ENCODE measurements at regions not wholly inside any gene's neighbourhood (a gene's known extent, or its start where the extent isn't known, plus 50 kb on each side); places are given as distances from the start of the nearest gene placed in this dataset.

- H3K79me1 ChIP-seq (ENCODE audit: low read depth in 1 of 2, low read length in 2 of 2): no peaks in the 10 kb centered on the region
- no peaks in the 10 kb centered on the region for H3K9me3 ChIP-seq (ENCODE audit: control insufficient read depth, insufficient read depth, low read length)
- peak overlapping the region; percentile 3; the same call in 1 of the 2 replicates for H3K18ac ChIP-seq (ENCODE audit: low read depth, low read length)
- H4K5ac ChIP-seq (ENCODE audit: low read depth, low read length): peak overlapping the region; percentile 42; the same call in 1 of the 2 replicates
- no peak overlapping the region for H3K27ac ChIP-seq (ENCODE audit: insufficient read depth, low read length)
- H3K9ac ChIP-seq (ENCODE audit: low read depth, low read length): peak overlapping the region; percentile 27; the same call in 1 of the 2 replicates
- no peaks in the 10 kb centered on the region for H3K9me1 ChIP-seq (ENCODE audit: insufficient read depth, low read length)
- peak overlapping the region; percentile 81 for H2AFZ ChIP-seq (replicated peaks; ENCODE audit: low read length, poor library complexity)
- dilution Hi-C loops (cut with HindIII; ENCODE audit: low sequenced_read_pairs, unreplicated experiment) (no loop called here), intact Hi-C loops (cut with micrococcal nuclease) (no loop called here), in situ Hi-C loops (cut with MboI; ENCODE audit: low sequenced_read_pairs) (no loop called here)
- ChIA-PET POLR2A (ENCODE audit: unreplicated experiment) (no interaction called here), CTCF (no interaction called here)
- H2BK15ac ChIP-seq (ENCODE audit: low read depth, low read length): no peak overlapping the region
- peak overlapping the region; percentile 31 for H3K4me3 ChIP-seq (ENCODE audit: insufficient read depth, low read depth, low read length)
- H3K56ac ChIP-seq (ENCODE audit: extremely low read depth, insufficient read depth, low read length): no peak overlapping the region
- H4K20me1 ChIP-seq (ENCODE audit: insufficient read depth, low read length): no peaks in the 10 kb centered on the region
- peaks cover 4% of the 10 kb centered on the region; the same call in 1 of the 2 replicates for H3K4me1 ChIP-seq (ENCODE audit: control insufficient read depth, insufficient read depth, low read length)
- H2AK5ac ChIP-seq (ENCODE audit: low read depth, low read length): no peak overlapping the region
- H3K23ac ChIP-seq (ENCODE audit: low read depth, low read length): no peak overlapping the region
- no peak overlapping the region for H3K4ac ChIP-seq (ENCODE audit: low read depth, low read length)
- no peaks in the 10 kb centered on the region for H3K36me3 ChIP-seq (ENCODE audit: control insufficient read depth, insufficient read depth, low read length)
- WGBS, 2 experiments (ENCODE audit: extremely low coverage in 2 of 2, insufficient read length in 1 of 2): no CpG with 5 or more reads among the region's 9 CpGs
- H2BK20ac ChIP-seq (ENCODE audit: low read depth, low read length): no peak overlapping the region
- H2BK5ac ChIP-seq (ENCODE audit: low read depth, low read length, poor library complexity, severe bottlenecking): no peak overlapping the region
- no peak overlapping the region for H3K14ac ChIP-seq (replicated peaks; ENCODE audit: low read depth, low read length)
- DNase-seq (no peak), ATAC-seq (ENCODE audit: low read depth) (no peak)
- no TSS peak for BruUV-seq (replicated peaks)
- 0 out of 4 replicates have a peak overlapping the region, but pooled peaks of 1 of the 2 experiments have one; percentile 25 for H4K8ac ChIP-seq (ENCODE audit: low read depth in 2 of 2, low read length in 2 of 2)
- TF ChIP-seq BHLHE40 (IDR thresholded peaks at IDR 0.05; ENCODE audit: low read depth, low read length) (0 out of 2 replicates have a peak, but pooled peaks have one; percentile 8), RAD21 (IDR thresholded peaks at IDR 0.05; ENCODE audit: low read length) (no peak)
- H4K91ac ChIP-seq (ENCODE audit: insufficient read depth, low read depth, low read length): no peak overlapping the region
- H3K4me2 ChIP-seq (ENCODE audit: low read depth, low read length): peak overlapping the region; percentile 88
- H2BK120ac ChIP-seq (ENCODE audit: low read depth, low read length): no peak overlapping the region
- H3K27me3 ChIP-seq (ENCODE audit: control insufficient read depth, insufficient read depth, low read length): no peaks in the 10 kb centered on the region
- no peak overlapping the region for H2AK9ac ChIP-seq (replicated peaks; ENCODE audit: low read depth, low read length, poor library complexity)
Measured at GRCh38 chr6:156634951-156635371, 142.2 kb upstream of the ARID1B start.
